IMR-90 (cell line): ENCODE measurements at regions not wholly inside any gene's neighbourhood (a gene's known extent, or its start where the extent isn't known, plus 50 kb on each side); places are given as distances from the start of the nearest gene placed in this dataset.
A peak's percentile ranks its signal among the peaks of the same experiment; 100 is the strongest.

Experiments used
- ATAC-seq: fragments of 200-7000 bp; cut with Tn5 transposase; 2 replicates; pipeline ENCODE4 v1.9.1; 2020; ENCODE audit warnings: low read depth, mild to moderate bottlenecking, moderate library complexity
- BruUV-seq: library from RNA; stranded (reverse); fragments of 400-500 nt; replicated peaks from 2 replicates; lab custom pipeline; 2021; lab: Mats Ljungman, UMichigan
- CTCF ChIA-PET: fragments of 300-600 bp; formaldehyde crosslinking; extraction: SDS; loops from one replicate; lab custom pipeline; 2021; ENCODE audit warnings: antibody characterized with exemption; lab: Yijun Ruan, JAX
- POLR2A ChIA-PET: fragments of 300-600 bp; sonication (Branson Sonifier 250); formaldehyde crosslinking; loops from one replicate; lab custom pipeline; 2022; ENCODE audit warnings: antibody characterized with exemption; ENCODE audit not compliant: unreplicated experiment; lab: Charles Lee
- DNase-seq: peaks from one replicate; pipeline ENCODE4 v3.0.0; 2013
- H2AFZ ChIP-seq: replicated peaks from 2 replicates; pipeline ENCODE3; 2013; ENCODE audit warnings: low read length, mild to moderate bottlenecking; ENCODE audit not compliant: poor library complexity
- H2AK5ac ChIP-seq: 2 replicates; pipeline ENCODE4 v1.6.1; 2013; ENCODE audit warnings: low read depth, low read length, inconsistent platforms
- H2AK9ac ChIP-seq: replicated peaks from 2 replicates; pipeline ENCODE3; 2013; ENCODE audit warnings: mild to moderate bottlenecking, low read depth, low read length, moderate library complexity; ENCODE audit not compliant: poor library complexity
- H2BK120ac ChIP-seq: 2 replicates; pipeline ENCODE4 v1.6.1; 2013; ENCODE audit warnings: low read depth, low read length, inconsistent platforms
- H2BK15ac ChIP-seq: 3 replicates; pipeline ENCODE4 v1.6.1; 2013; ENCODE audit warnings: low read depth, low read length, inconsistent platforms
- H2BK20ac ChIP-seq: 2 replicates; pipeline ENCODE4 v1.6.1; 2013; ENCODE audit warnings: low read depth, mild to moderate bottlenecking, inconsistent platforms, low read length, moderate library complexity
- H2BK5ac ChIP-seq: 2 replicates; pipeline ENCODE4 v1.6.1; 2013; ENCODE audit warnings: mild to moderate bottlenecking, low read depth, low read length, inconsistent platforms; ENCODE audit not compliant: poor library complexity, severe bottlenecking
- H3K14ac ChIP-seq: replicated peaks from 2 replicates; pipeline ENCODE4 v1.6.1; 2013; ENCODE audit warnings: low read depth, low read length, inconsistent platforms
- H3K18ac ChIP-seq: 2 replicates; pipeline ENCODE4 v1.6.1; 2013; ENCODE audit warnings: low read depth, low read length, control low read depth
- H3K23ac ChIP-seq: 2 replicates; pipeline ENCODE4 v1.6.1; 2013; ENCODE audit warnings: low read depth, low read length, inconsistent platforms
- H3K27ac ChIP-seq: 2 replicates; pipeline ENCODE4 v1.5.1; 2013; ENCODE audit warnings: mild to moderate bottlenecking, control low read depth, low read length; ENCODE audit not compliant: insufficient read depth
- H3K27me3 ChIP-seq: 2 replicates; pipeline ENCODE4 v1.6.1; 2013; ENCODE audit warnings: low read length; ENCODE audit not compliant: control insufficient read depth, insufficient read depth
- H3K36me3 ChIP-seq: 2 replicates; pipeline ENCODE4 v1.6.1; 2013; ENCODE audit warnings: low read length, mixed read lengths; ENCODE audit not compliant: control insufficient read depth, insufficient read depth
- H3K4ac ChIP-seq: 2 replicates; pipeline ENCODE4 v1.6.1; 2013; ENCODE audit warnings: low read depth, low read length, inconsistent platforms
- H3K4me1 ChIP-seq: 2 replicates; pipeline ENCODE4 v1.6.1; 2013; ENCODE audit warnings: low read length, mixed read lengths; ENCODE audit not compliant: control insufficient read depth, insufficient read depth
- H3K4me2 ChIP-seq: 2 replicates; pipeline ENCODE4 v1.6.1; 2013; ENCODE audit warnings: low read depth, mild to moderate bottlenecking, control low read depth, low read length, moderate library complexity
- H3K4me3 ChIP-seq: 2 replicates; pipeline ENCODE4 v1.5.1; 2013; ENCODE audit warnings: low read depth, mild to moderate bottlenecking, control low read depth, low read length, moderate library complexity; ENCODE audit not compliant: insufficient read depth
- H3K56ac ChIP-seq: 2 replicates; pipeline ENCODE4 v1.6.1; 2013; ENCODE audit warnings: low read length, inconsistent platforms; ENCODE audit not compliant: insufficient read depth; ENCODE audit errors: extremely low read depth
- H3K79me1 ChIP-seq, 2 experiments: 2 replicates each; pipeline ENCODE4 v1.6.1; 2013; ENCODE audit warnings: low read length in 2 of 2, inconsistent platforms in 1 of 2, low read depth in 1 of 2
- H3K9ac ChIP-seq: 2 replicates; pipeline ENCODE4 v1.6.1; 2013; ENCODE audit warnings: low read depth, low read length, control low read depth
- H3K9me1 ChIP-seq: 2 replicates; pipeline ENCODE4 v1.6.1; 2013; ENCODE audit warnings: low read length, inconsistent platforms; ENCODE audit not compliant: insufficient read depth
- H3K9me3 ChIP-seq: 2 replicates; pipeline ENCODE4 v1.6.1; 2013; ENCODE audit warnings: low read length; ENCODE audit not compliant: control insufficient read depth, insufficient read depth
- H4K20me1 ChIP-seq: 2 replicates; pipeline ENCODE4 v1.6.1; 2013; ENCODE audit warnings: low read length, inconsistent platforms; ENCODE audit not compliant: insufficient read depth
- H4K5ac ChIP-seq: 2 replicates; pipeline ENCODE4 v1.6.1; 2013; ENCODE audit warnings: mild to moderate bottlenecking, low read depth, low read length, control low read depth
- H4K8ac ChIP-seq, 2 experiments: 2 replicates each; pipeline ENCODE4 v1.6.1; 2013; ENCODE audit warnings: low read depth in 2 of 2, low read length in 2 of 2, control low read depth in 1 of 2, inconsistent platforms in 1 of 2
- H4K91ac ChIP-seq: 2 replicates; pipeline ENCODE4 v1.6.1; 2013; ENCODE audit warnings: low read depth, low read length, inconsistent platforms; ENCODE audit not compliant: insufficient read depth
- CHD1 ChIP-seq: IDR thresholded peaks from 2 replicates; pipeline ENCODE4 v1.6.1; 2012; ENCODE audit warnings: low read depth, low read length, improper control_type of control experiment
- MAFK ChIP-seq: IDR thresholded peaks from 2 replicates; pipeline ENCODE4 v1.6.1; 2012; ENCODE audit warnings: low read depth, low read length, improper control_type of control experiment
- MXI1 ChIP-seq: IDR thresholded peaks from 2 replicates; pipeline ENCODE4 v1.6.1; 2012; ENCODE audit warnings: low read depth, mild to moderate bottlenecking, low read length, moderate library complexity, borderline replicate concordance
- POLR2A ChIP-seq: IDR thresholded peaks from 2 replicates; pipeline ENCODE4 v1.6.1; 2012; ENCODE audit warnings: mild to moderate bottlenecking, low read depth, low read length
- RAD21 ChIP-seq: IDR thresholded peaks from 2 replicates; pipeline ENCODE4 v1.6.1; 2012; ENCODE audit warnings: low read length, improper control_type of control experiment
- RCOR1 ChIP-seq: IDR thresholded peaks from 2 replicates; pipeline ENCODE4 v1.6.1; 2012; ENCODE audit warnings: mild to moderate bottlenecking, low read length, improper control_type of control experiment; ENCODE audit not compliant: insufficient replicate concordance
- RFX5 ChIP-seq: IDR thresholded peaks from 2 replicates; pipeline ENCODE4 v1.8.0; 2012; ENCODE audit warnings: low read depth, mild to moderate bottlenecking, low read length, moderate library complexity
- WGBS, 2 experiments: methylation state at CpG; one replicate each; pipeline versions ENCODE4 v1.1.5 to v1.1.7; 2013; ENCODE audit warnings: missing lambda C conversion rate in 2 of 2; ENCODE audit not compliant: insufficient read length in 1 of 2; ENCODE audit errors: extremely low coverage in 2 of 2; 5-methylcytosine and 5-hydroxymethylcytosine counted together
- dilution Hi-C: fragments of 300-500 bp; cut with HindIII; formaldehyde crosslinking; loops from one replicate; pipeline ENCODE4 v1.14.3; 2018; ENCODE audit warnings: low sequenced_read_pairs; ENCODE audit not compliant: unreplicated experiment
- in situ Hi-C: fragments of 300-500 bp; cut with MboI; formaldehyde crosslinking; loops from 3 replicates; pipeline ENCODE4 v1.14.3; 2019; ENCODE audit warnings: low sequenced_read_pairs, inconsistent platforms, mixed read lengths
- intact Hi-C: fragments of 100-400 bp; cut with micrococcal nuclease; formaldehyde crosslinking; loops from 2 replicates; pipeline ENCODE4 v1.10.0; 2022
- TF ChIP-seq, protein P1 (sequence below): fragments of 150-350 bp; IDR thresholded peaks from 2 replicates; pipeline ENCODE4 v1.6.1; 2016; ENCODE audit warnings: low read depth, mild to moderate bottlenecking, low read length, moderate library complexity, borderline replicate concordance

DNA sequence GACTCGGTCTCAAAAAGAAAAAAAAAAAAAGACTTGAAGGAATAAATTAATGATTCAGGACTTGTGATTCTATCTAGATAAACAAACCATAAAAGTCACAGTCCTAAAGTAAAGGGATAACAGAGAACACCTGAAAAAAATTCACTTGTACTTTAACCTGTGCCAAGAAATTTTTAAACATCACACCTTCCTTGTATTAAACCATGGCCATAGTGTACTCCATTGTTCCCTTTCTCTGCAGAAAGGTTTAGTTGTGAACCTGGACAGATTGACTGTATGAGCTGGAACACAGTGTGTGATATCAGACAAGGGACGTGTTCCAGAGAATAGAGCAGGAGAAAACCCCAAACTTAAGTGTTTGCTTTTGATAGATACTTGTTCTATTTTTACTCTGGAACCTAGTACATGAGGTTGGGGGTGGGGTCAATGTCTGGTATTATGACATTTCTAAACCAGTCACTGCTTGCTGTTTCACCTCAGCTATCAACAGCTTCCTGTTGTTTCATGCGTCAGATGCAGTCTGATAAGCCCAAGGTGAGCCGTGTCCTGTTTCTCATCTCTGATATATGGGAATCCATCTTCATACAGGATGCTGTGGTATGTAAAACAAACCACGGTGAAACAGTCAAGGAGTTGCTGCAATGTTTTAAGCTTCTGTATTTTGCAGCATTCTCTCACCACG, 62.5 kb upstream of the ITGA1 start:
- H3K4me1 ChIP-seq, result peaks cover 2% of the 10 kb centered on the region; the same call in 1 of the 2 replicates
- dilution Hi-C loops, result no loop called here
- no peak for ATAC-seq

More for the DNA sequence above, 62.5 kb upstream of the ITGA1 start:
- Histone ChIP-seq H3K27ac (no peak overlapping the region), H3K27me3 (no peaks in the 10 kb centered on the region), H3K14ac (0 out of 2 replicates have a peak overlapping the region, but pooled peaks have one; percentile 19), H2BK20ac (no peak overlapping the region), H3K4me3 (no peak overlapping the region), H2AFZ (no peak overlapping the region), H4K8ac (no peak overlapping the region), H2BK15ac (no peak overlapping the region), H2BK120ac (no peak overlapping the region), H4K20me1 (no peaks in the 10 kb centered on the region), H3K4ac (no peak overlapping the region; the same call in 1 of the 2 replicates), H3K9me3 (no peaks in the 10 kb centered on the region), H3K23ac (no peak overlapping the region), H3K9me1 (no peaks in the 10 kb centered on the region), H3K4me2 (no peak overlapping the region), H4K5ac (no peak overlapping the region), H2BK5ac (no peak overlapping the region), H4K91ac (no peak overlapping the region), H2AK5ac (no peak overlapping the region), H3K56ac (no peak overlapping the region), H3K79me1 (no peaks in the 10 kb centered on the region), H2AK9ac (no peak overlapping the region), H3K9ac (no peak overlapping the region), H3K18ac (no peak overlapping the region), H3K36me3 (no peaks in the 10 kb centered on the region)
- ChIA-PET CTCF (no interaction called here), POLR2A (no interaction called here)
- in situ Hi-C loops (no loop called here), intact Hi-C loops (no loop called here)
- WGBS, 2 experiments, result 80% methylated on average over 1 of the region's 6 CpGs; no CpG with 5 or more reads in 1 of the 2 experiments
- peak; percentile 12 for DNase-seq
- BruUV-seq, result no TSS peak
- TF ChIP-seq RCOR1 (no peak), CHD1 (no peak), MXI1 (no peak), RFX5 (no peak), RAD21 (no peak), MAFK (no peak), POLR2A (no peak)
- TF ChIP-seq, protein P1, sequence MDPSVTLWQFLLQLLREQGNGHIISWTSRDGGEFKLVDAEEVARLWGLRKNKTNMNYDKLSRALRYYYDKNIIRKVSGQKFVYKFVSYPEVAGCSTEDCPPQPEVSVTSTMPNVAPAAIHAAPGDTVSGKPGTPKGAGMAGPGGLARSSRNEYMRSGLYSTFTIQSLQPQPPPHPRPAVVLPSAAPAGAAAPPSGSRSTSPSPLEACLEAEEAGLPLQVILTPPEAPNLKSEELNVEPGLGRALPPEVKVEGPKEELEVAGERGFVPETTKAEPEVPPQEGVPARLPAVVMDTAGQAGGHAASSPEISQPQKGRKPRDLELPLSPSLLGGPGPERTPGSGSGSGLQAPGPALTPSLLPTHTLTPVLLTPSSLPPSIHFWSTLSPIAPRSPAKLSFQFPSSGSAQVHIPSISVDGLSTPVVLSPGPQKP, result no peak
